Esophagus muscularis mucosa (tissue), 4 donors: ENCODE measurements at regions not wholly inside any gene's neighbourhood (a gene's known extent, or its start where the extent isn't known, plus 50 kb on each side); places are given as distances from the start of the nearest gene placed in this dataset.

ENCODE experiments used
- EP300 ChIP-seq: sonication (generic); formaldehyde crosslinking; IDR thresholded peaks from one replicate; pipeline ENCODE4 v1.6.1; 2017; ENCODE audit warnings: antibody characterized with exemption
- POLR2A ChIP-seq: fragments of 450-650 bp; IDR thresholded peaks from one replicate; pipeline ENCODE4 v1.6.1; 2017; ENCODE audit warnings: antibody characterized with exemption, moderate library complexity, mild to moderate bottlenecking, low read depth
- POLR2AphosphoS5 ChIP-seq, 2 donors: sonication (generic); formaldehyde crosslinking; IDR thresholded peaks; one replicate each; pipeline ENCODE4 v1.6.1; 2017; ENCODE audit warnings: antibody characterized with exemption in 2 of 2
- TF ChIP-seq, protein P1 (sequence below), 3 experiments: fragments of 200-600 bp in 2 of 3; fragments of 450-650 bp in 1 of 3; sonication (generic) in 2 of 3; IDR thresholded peaks; one replicate each; pipeline ENCODE4 v1.5.1; 2017 to 2019; ENCODE audit warnings: antibody characterized with exemption in 3 of 3, mild to moderate bottlenecking in 2 of 3, moderate library complexity in 1 of 3

DNA sequence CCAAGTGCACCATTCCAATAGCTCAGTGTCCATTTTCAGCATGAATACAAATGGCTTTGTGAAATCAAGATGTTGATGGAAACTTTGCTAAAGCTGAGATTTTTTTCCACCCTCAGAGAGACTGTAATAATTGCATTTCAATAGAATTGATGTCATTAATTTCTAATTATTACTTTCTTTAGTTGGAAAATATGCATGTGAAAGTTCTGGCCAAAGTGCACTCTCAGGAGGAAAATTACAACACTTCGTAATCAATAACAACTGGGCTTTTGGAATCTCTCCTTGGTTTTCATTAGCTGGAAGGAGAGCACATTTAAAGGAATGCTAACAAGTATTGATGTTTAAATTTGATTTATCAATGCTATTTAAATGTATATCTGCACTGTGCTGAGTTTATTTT lies 529.5 kb upstream of the CDH8 start:
- TF ChIP-seq POLR2A: no peak
- TF ChIP-seq, protein P1, sequence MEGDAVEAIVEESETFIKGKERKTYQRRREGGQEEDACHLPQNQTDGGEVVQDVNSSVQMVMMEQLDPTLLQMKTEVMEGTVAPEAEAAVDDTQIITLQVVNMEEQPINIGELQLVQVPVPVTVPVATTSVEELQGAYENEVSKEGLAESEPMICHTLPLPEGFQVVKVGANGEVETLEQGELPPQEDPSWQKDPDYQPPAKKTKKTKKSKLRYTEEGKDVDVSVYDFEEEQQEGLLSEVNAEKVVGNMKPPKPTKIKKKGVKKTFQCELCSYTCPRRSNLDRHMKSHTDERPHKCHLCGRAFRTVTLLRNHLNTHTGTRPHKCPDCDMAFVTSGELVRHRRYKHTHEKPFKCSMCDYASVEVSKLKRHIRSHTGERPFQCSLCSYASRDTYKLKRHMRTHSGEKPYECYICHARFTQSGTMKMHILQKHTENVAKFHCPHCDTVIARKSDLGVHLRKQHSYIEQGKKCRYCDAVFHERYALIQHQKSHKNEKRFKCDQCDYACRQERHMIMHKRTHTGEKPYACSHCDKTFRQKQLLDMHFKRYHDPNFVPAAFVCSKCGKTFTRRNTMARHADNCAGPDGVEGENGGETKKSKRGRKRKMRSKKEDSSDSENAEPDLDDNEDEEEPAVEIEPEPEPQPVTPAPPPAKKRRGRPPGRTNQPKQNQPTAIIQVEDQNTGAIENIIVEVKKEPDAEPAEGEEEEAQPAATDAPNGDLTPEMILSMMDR (IDR thresholded peaks at IDR 0.05): no peak
- TF ChIP-seq EP300: no peak
- no peak for TF ChIP-seq POLR2AphosphoS5 (IDR thresholded peaks at IDR 0.05)
